ENCODE measurements at regions not wholly inside any gene's neighbourhood (a gene's known extent, or its start where the extent isn't known, plus 50 kb on each side); places are given as distances from the start of the nearest gene placed in this dataset.

DNA sequence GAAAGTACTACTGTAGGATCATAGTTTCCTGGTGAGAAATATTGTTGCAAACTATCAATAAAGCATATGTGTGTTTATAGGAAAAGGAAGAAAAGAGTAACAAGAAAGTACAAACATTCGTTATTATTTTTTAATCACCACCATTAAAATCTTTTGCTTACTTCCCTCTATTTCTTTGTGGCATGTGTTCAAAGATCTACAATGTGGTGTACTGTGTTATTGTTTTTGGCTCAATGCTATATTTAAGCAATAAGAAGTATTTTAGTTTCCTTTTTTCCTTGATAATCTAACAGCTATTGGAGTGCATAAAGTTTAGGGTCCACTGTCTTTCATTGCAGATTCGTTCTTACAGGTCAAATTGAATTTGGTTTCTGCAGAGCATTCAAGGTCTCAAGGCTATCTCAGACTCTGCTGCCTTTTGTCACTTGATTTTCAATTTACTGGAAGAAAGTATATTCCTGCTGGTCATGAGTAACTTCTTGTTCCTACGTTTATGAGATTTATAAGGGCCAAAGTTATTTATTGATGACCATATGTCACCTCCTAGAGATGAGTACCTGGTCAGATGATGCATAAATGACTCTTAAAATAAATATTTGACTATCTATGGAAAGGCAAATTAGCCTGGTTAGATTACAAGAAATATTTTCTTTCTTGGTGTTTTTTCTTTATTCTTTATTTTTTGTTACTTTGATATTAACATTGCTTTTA, 323.0 kb downstream of the TMEM167A start:
- Histone ChIP-seq H4K20me1 (ENCODE audit: control insufficient read depth, insufficient read depth) (no peaks in the 10 kb centered on the region), H2AFZ (ENCODE audit: control insufficient read depth, low read depth, low read length) (no peak overlapping the region), H3K27ac (ENCODE audit: control insufficient read depth, insufficient read depth) (no peak overlapping the region), H3K27me3 (replicated peaks in 1 of 2; ENCODE audit: control insufficient read depth in 2 of 2, insufficient read depth in 2 of 2, low read length in 1 of 2) (no peaks in the 10 kb centered on the region), H3K4me3 (no peak overlapping the region), H3K4me1 (ENCODE audit: control insufficient read depth, insufficient read depth, low read length) (no peaks in the 10 kb centered on the region), H3K9ac (ENCODE audit: control insufficient read depth, insufficient read depth, low read length) (no peak overlapping the region), H3K9me3 (replicated peaks; ENCODE audit: control insufficient read depth, insufficient read depth, low read length) (no peaks in the 10 kb centered on the region; the same call in 2 of the 3 replicates), H3K79me2 (ENCODE audit: control insufficient read depth, insufficient read depth, low read length) (no peaks in the 10 kb centered on the region), H3K36me3 (ENCODE audit: control insufficient read depth in 2 of 2, insufficient read depth in 2 of 2, low read length in 1 of 2) (no peaks in the 10 kb centered on the region), H3K4me2 (ENCODE audit: control insufficient read depth, insufficient read depth) (no peak overlapping the region)
- RAD21 ChIA-PET (ENCODE audit: unreplicated experiment), result no interaction called here
- 59% methylated on average over 3 of the region's 3 CpGs for WGBS (ENCODE audit: insufficient coverage, insufficient replicate concordance, low lambda C conversion rate, missing lambda C conversion rate)
- no peak for DNase-seq (ENCODE audit: low read depth, low spot score)
- TF ChIP-seq SUPT20H (IDR thresholded peaks at IDR 0.05; ENCODE audit: borderline replicate concordance, control insufficient read depth, low read depth, low read length), result no peak
- no peak for TF ChIP-seq SMAD5 (IDR thresholded peaks at IDR 0.05; ENCODE audit: low read depth)
- TF ChIP-seq NRF1 (conservative IDR thresholded peaks at IDR 0.05; ENCODE audit: low read depth, low read length), result no peak
- no peak for TF ChIP-seq FOXM1 (IDR thresholded peaks at IDR 0.05; ENCODE audit: low read depth, low read length)
- TF ChIP-seq MAX (IDR thresholded peaks at IDR 0.05; ENCODE audit: low read depth, low read length), result no peak
- TF ChIP-seq, protein P1, sequence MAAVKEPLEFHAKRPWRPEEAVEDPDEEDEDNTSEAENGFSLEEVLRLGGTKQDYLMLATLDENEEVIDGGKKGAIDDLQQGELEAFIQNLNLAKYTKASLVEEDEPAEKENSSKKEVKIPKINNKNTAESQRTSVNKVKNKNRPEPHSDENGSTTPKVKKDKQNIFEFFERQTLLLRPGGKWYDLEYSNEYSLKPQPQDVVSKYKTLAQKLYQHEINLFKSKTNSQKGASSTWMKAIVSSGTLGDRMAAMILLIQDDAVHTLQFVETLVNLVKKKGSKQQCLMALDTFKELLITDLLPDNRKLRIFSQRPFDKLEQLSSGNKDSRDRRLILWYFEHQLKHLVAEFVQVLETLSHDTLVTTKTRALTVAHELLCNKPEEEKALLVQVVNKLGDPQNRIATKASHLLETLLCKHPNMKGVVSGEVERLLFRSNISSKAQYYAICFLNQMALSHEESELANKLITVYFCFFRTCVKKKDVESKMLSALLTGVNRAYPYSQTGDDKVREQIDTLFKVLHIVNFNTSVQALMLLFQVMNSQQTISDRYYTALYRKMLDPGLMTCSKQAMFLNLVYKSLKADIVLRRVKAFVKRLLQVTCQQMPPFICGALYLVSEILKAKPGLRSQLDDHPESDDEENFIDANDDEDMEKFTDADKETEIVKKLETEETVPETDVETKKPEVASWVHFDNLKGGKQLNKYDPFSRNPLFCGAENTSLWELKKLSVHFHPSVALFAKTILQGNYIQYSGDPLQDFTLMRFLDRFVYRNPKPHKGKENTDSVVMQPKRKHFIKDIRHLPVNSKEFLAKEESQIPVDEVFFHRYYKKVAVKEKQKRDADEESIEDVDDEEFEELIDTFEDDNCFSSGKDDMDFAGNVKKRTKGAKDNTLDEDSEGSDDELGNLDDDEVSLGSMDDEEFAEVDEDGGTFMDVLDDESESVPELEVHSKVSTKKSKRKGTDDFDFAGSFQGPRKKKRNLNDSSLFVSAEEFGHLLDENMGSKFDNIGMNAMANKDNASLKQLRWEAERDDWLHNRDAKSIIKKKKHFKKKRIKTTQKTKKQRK (IDR thresholded peaks at IDR 0.05; ENCODE audit: low read depth, low read length), result no peak
- no peak for TF ChIP-seq STAT3 (IDR thresholded peaks at IDR 0.05; ENCODE audit: low read depth, low read length)
- TF ChIP-seq PBX3 (IDR thresholded peaks at IDR 0.05; ENCODE audit: insufficient replicate concordance, low read depth, low read length), result no peak
- TF ChIP-seq RELA (IDR thresholded peaks at IDR 0.05; ENCODE audit: borderline replicate concordance, partially characterized antibody), result no peak
- TF ChIP-seq SIN3A (IDR thresholded peaks at IDR 0.05; ENCODE audit: low read depth, low read length), result no peak
- CTCF ChIA-PET, result no interaction called here
- no peak for FAIRE-seq
- POLR2A ChIA-PET, result no interaction called here
- BruUV-seq (replicated peaks), result no TSS peak
- SMC1A ChIA-PET (ENCODE audit: uncharacterized antibody, unreplicated experiment), result no interaction called here
- in situ Hi-C loops (cut with MboI) (no loop called here), intact Hi-C loops (cut with micrococcal nuclease; ENCODE audit: unreplicated experiment) (no loop called here)
- no peak for ATAC-seq

Data from GM12878 (cell line).